ENCODE measurements at regions not wholly inside any gene's neighbourhood (a gene's known extent, or its start where the extent isn't known, plus 50 kb on each side); places are given as distances from the start of the nearest gene placed in this dataset.
"Not testable (repeated sequence)": the region's sequence is repeated elsewhere in the genome, so short reads cannot be mapped to it uniquely, and the experiment has no call there.

- H3K27me3 ChIP-seq (ENCODE audit: control insufficient read depth, insufficient read depth, low read length); H3K9ac ChIP-seq (ENCODE audit: low read length); H3K4me3 ChIP-seq (ENCODE audit: low read length); H3K36me3 ChIP-seq (ENCODE audit: control insufficient read depth, low read depth, low read length); H3K27ac ChIP-seq (ENCODE audit: low read length); H3K9me3 ChIP-seq (ENCODE audit: control insufficient read depth, low read depth, low read length): not testable (repeated sequence)
- H3K4me1 ChIP-seq (ENCODE audit: control insufficient read depth, low read depth, low read length) = peaks cover 19% of the 10 kb centered on the region
Observed at GRCh38 chr4:42288876-42289275, 108.4 kb upstream of the SHISA3 start.

- not testable (repeated sequence) for H3K36me3 ChIP-seq (ENCODE audit: control insufficient read depth, low read depth, low read length); H3K27ac ChIP-seq (ENCODE audit: low read length); H3K9ac ChIP-seq (ENCODE audit: low read length); H3K9me3 ChIP-seq (ENCODE audit: control insufficient read depth, low read depth, low read length); H3K27me3 ChIP-seq (ENCODE audit: control insufficient read depth, insufficient read depth, low read length); H3K4me3 ChIP-seq (ENCODE audit: low read length)
- H3K4me1 ChIP-seq (ENCODE audit: control insufficient read depth, low read depth, low read length) = peaks cover 30% of the 10 kb centered on the region
Observed at GRCh38 chr4:42292192-42292591, 105.1 kb upstream of the SHISA3 start.

- Histone ChIP-seq H3K36me3 (ENCODE audit: control insufficient read depth, low read depth, low read length) (no peaks in the 10 kb centered on the region), H3K9me3 (ENCODE audit: control insufficient read depth, low read depth, low read length) (no peaks in the 10 kb centered on the region), H3K4me3 (ENCODE audit: low read length) (peak overlapping the region; percentile 19), H3K27ac (ENCODE audit: low read length) (peak overlapping the region; percentile 76), H3K27me3 (ENCODE audit: control insufficient read depth, insufficient read depth, low read length) (no peaks in the 10 kb centered on the region), H3K9ac (ENCODE audit: low read length) (peak overlapping the region; percentile 38), H3K4me1 (ENCODE audit: control insufficient read depth, low read depth, low read length) (peaks cover 30% of the 10 kb centered on the region)
Observed at GRCh38 chr4:42293967-42294813, 103.1 kb upstream of the SHISA3 start.

- Histone ChIP-seq H3K9me3 (ENCODE audit: control insufficient read depth, low read depth, low read length) (no peaks in the 10 kb centered on the region), H3K4me1 (ENCODE audit: control insufficient read depth, low read depth, low read length) (peaks cover 30% of the 10 kb centered on the region), H3K9ac (ENCODE audit: low read length) (no peak overlapping the region), H3K27ac (ENCODE audit: low read length) (no peak overlapping the region), H3K36me3 (ENCODE audit: control insufficient read depth, low read depth, low read length) (no peaks in the 10 kb centered on the region), H3K27me3 (ENCODE audit: control insufficient read depth, insufficient read depth, low read length) (no peaks in the 10 kb centered on the region), H3K4me3 (ENCODE audit: low read length) (no peak overlapping the region)
Observed at GRCh38 chr4:42296196-42296595, 101.1 kb upstream of the SHISA3 start.

GRCh38 chr4:42302348-42302747, 94.9 kb upstream of the SHISA3 start:
- peaks cover 5% of the 10 kb centered on the region for H3K4me1 ChIP-seq (ENCODE audit: control insufficient read depth, low read depth, low read length)
- H3K27me3 ChIP-seq (ENCODE audit: control insufficient read depth, insufficient read depth, low read length) = no peaks in the 10 kb centered on the region
- H3K27ac ChIP-seq (ENCODE audit: low read length) = no peak overlapping the region
- no peaks in the 10 kb centered on the region for H3K9me3 ChIP-seq (ENCODE audit: control insufficient read depth, low read depth, low read length)
- no peak overlapping the region for H3K4me3 ChIP-seq (ENCODE audit: low read length)
- H3K36me3 ChIP-seq (ENCODE audit: control insufficient read depth, low read depth, low read length) = no peaks in the 10 kb centered on the region
- H3K9ac ChIP-seq (ENCODE audit: low read length) = no peak overlapping the region

GRCh38 chr4:42306221-42307109, 90.8 kb upstream of the SHISA3 start:
- Histone ChIP-seq H3K9ac (ENCODE audit: low read length) (no peak overlapping the region), H3K36me3 (ENCODE audit: control insufficient read depth, low read depth, low read length) (no peaks in the 10 kb centered on the region), H3K9me3 (ENCODE audit: control insufficient read depth, low read depth, low read length) (no peaks in the 10 kb centered on the region), H3K4me1 (ENCODE audit: control insufficient read depth, low read depth, low read length) (peaks cover 19% of the 10 kb centered on the region), H3K27ac (ENCODE audit: low read length) (no peak overlapping the region), H3K4me3 (ENCODE audit: low read length) (no peak overlapping the region), H3K27me3 (ENCODE audit: control insufficient read depth, insufficient read depth, low read length) (no peaks in the 10 kb centered on the region)

- Histone ChIP-seq H3K36me3 (ENCODE audit: control insufficient read depth, low read depth, low read length) (no peaks in the 10 kb centered on the region), H3K4me3 (ENCODE audit: low read length) (no peak overlapping the region), H3K9me3 (ENCODE audit: control insufficient read depth, low read depth, low read length) (no peaks in the 10 kb centered on the region), H3K4me1 (ENCODE audit: control insufficient read depth, low read depth, low read length) (peaks cover 17% of the 10 kb centered on the region), H3K9ac (ENCODE audit: low read length) (no peak overlapping the region), H3K27me3 (ENCODE audit: control insufficient read depth, insufficient read depth, low read length) (no peaks in the 10 kb centered on the region), H3K27ac (ENCODE audit: low read length) (no peak overlapping the region)
Observed at GRCh38 chr4:42308247-42308646, 89.0 kb upstream of the SHISA3 start.

GRCh38 chr4:42309361-42310260, 87.7 kb upstream of the SHISA3 start:
- Histone ChIP-seq H3K27me3 (ENCODE audit: control insufficient read depth, insufficient read depth, low read length) (no peaks in the 10 kb centered on the region), H3K9ac (ENCODE audit: low read length) (no peak overlapping the region), H3K4me1 (ENCODE audit: control insufficient read depth, low read depth, low read length) (peaks cover 17% of the 10 kb centered on the region), H3K36me3 (ENCODE audit: control insufficient read depth, low read depth, low read length) (no peaks in the 10 kb centered on the region), H3K27ac (ENCODE audit: low read length) (no peak overlapping the region), H3K4me3 (ENCODE audit: low read length) (no peak overlapping the region), H3K9me3 (ENCODE audit: control insufficient read depth, low read depth, low read length) (no peaks in the 10 kb centered on the region)

GRCh38 chr4:42310358-42310757, 86.9 kb upstream of the SHISA3 start:
- Histone ChIP-seq H3K36me3 (ENCODE audit: control insufficient read depth, low read depth, low read length) (no peaks in the 10 kb centered on the region), H3K4me1 (ENCODE audit: control insufficient read depth, low read depth, low read length) (peaks cover 17% of the 10 kb centered on the region), H3K4me3 (ENCODE audit: low read length) (no peak overlapping the region), H3K9me3 (ENCODE audit: control insufficient read depth, low read depth, low read length) (no peaks in the 10 kb centered on the region), H3K27me3 (ENCODE audit: control insufficient read depth, insufficient read depth, low read length) (no peaks in the 10 kb centered on the region), H3K9ac (ENCODE audit: low read length) (no peak overlapping the region), H3K27ac (ENCODE audit: low read length) (no peak overlapping the region)

GRCh38 chr4:42310806-42311205, 86.5 kb upstream of the SHISA3 start:
- peaks cover 17% of the 10 kb centered on the region for H3K4me1 ChIP-seq (ENCODE audit: control insufficient read depth, low read depth, low read length)
- H3K4me3 ChIP-seq (ENCODE audit: low read length) = no peak overlapping the region
- no peak overlapping the region for H3K9ac ChIP-seq (ENCODE audit: low read length)
- H3K9me3 ChIP-seq (ENCODE audit: control insufficient read depth, low read depth, low read length) = no peaks in the 10 kb centered on the region
- no peaks in the 10 kb centered on the region for H3K36me3 ChIP-seq (ENCODE audit: control insufficient read depth, low read depth, low read length)
- H3K27ac ChIP-seq (ENCODE audit: low read length) = no peak overlapping the region
- H3K27me3 ChIP-seq (ENCODE audit: control insufficient read depth, insufficient read depth, low read length) = no peaks in the 10 kb centered on the region

- H3K9me3 ChIP-seq (ENCODE audit: control insufficient read depth, low read depth, low read length) = no peaks in the 10 kb centered on the region
- no peaks in the 10 kb centered on the region for H3K27me3 ChIP-seq (ENCODE audit: control insufficient read depth, insufficient read depth, low read length)
- peaks cover 17% of the 10 kb centered on the region for H3K4me1 ChIP-seq (ENCODE audit: control insufficient read depth, low read depth, low read length)
- H3K27ac ChIP-seq (ENCODE audit: low read length) = no peak overlapping the region
- no peak overlapping the region for H3K4me3 ChIP-seq (ENCODE audit: low read length)
- no peaks in the 10 kb centered on the region for H3K36me3 ChIP-seq (ENCODE audit: control insufficient read depth, low read depth, low read length)
- no peak overlapping the region for H3K9ac ChIP-seq (ENCODE audit: low read length)
Observed at GRCh38 chr4:42311591-42311990, 85.7 kb upstream of the SHISA3 start.

All from iPS-18a (cell line).